ENCODE measurements at regions not wholly inside any gene's neighbourhood (a gene's known extent, or its start where the extent isn't known, plus 50 kb on each side); places are given as distances from the start of the nearest gene placed in this dataset.

DNA sequence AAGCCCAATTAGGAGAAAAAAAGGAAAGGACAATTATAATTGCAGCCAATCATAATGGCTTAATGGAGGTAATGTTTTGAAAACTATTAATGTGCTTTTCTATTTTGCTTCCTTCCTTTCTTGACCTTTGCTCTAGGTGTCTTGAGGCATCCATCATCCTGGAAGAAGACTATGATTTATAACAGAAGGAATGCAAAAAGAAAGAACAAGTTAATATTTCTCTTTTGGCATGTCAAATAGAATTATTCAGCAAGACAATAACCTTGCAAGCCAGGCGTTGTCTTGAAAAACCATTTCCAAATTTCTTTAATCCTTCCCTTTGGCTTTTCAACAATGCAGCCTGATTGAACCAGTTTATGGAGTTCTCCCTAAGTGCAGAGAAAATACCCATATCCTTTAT lies 107.7 kb upstream of the USP24 start:
- Histone ChIP-seq H3K4me1 (replicated peaks) (no peaks in the 10 kb centered on the region), H3K4me3 (no peak overlapping the region), H3K27me3 (replicated peaks; ENCODE audit: insufficient read depth) (no peaks in the 10 kb centered on the region), H3K27ac (no peak overlapping the region), H3K36me3 (no peaks in the 10 kb centered on the region), H3K9me3 (no peaks in the 10 kb centered on the region)
- TF ChIP-seq POLR2A (IDR thresholded peaks at IDR 0.05) (no peak), POLR2AphosphoS5 (IDR thresholded peaks at IDR 0.05) (no peak)
- TF ChIP-seq, protein P1, sequence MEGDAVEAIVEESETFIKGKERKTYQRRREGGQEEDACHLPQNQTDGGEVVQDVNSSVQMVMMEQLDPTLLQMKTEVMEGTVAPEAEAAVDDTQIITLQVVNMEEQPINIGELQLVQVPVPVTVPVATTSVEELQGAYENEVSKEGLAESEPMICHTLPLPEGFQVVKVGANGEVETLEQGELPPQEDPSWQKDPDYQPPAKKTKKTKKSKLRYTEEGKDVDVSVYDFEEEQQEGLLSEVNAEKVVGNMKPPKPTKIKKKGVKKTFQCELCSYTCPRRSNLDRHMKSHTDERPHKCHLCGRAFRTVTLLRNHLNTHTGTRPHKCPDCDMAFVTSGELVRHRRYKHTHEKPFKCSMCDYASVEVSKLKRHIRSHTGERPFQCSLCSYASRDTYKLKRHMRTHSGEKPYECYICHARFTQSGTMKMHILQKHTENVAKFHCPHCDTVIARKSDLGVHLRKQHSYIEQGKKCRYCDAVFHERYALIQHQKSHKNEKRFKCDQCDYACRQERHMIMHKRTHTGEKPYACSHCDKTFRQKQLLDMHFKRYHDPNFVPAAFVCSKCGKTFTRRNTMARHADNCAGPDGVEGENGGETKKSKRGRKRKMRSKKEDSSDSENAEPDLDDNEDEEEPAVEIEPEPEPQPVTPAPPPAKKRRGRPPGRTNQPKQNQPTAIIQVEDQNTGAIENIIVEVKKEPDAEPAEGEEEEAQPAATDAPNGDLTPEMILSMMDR (IDR thresholded peaks at IDR 0.05): no peak
- DNase-seq (ENCODE audit: low spot score): no peak
- 43% methylated on average over 1 of the region's 1 CpG for WGBS
- intact Hi-C loops (cut with DNase I): no loop called here

DNA sequence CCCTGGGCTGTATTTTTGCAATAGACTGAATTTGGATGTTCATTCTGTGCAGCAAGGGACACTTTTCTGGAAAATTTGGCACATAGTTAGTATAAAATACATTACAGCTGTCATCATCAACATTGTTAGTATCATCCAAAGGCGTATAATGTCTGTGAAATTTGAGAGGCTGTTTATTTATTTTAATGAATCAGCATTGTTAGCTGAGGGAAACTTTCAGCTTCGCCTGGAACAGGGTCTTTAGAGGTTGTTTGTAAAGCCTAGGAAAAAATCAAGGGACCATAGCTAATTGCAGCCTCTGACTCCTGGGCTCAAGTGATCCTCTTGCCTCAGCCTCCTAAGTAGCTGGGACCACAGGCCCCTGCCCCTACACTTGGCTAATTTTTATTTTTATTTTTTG lies 106.8 kb upstream of the USP24 start:
- Histone ChIP-seq H3K4me1 (replicated peaks) (no peaks in the 10 kb centered on the region), H3K27me3 (replicated peaks; ENCODE audit: insufficient read depth) (no peaks in the 10 kb centered on the region), H3K4me3 (no peak overlapping the region), H3K9me3 (no peaks in the 10 kb centered on the region), H3K27ac (no peak overlapping the region), H3K36me3 (no peaks in the 10 kb centered on the region)
- no peak for DNase-seq (ENCODE audit: low spot score)
- intact Hi-C loops (cut with DNase I): no loop called here
- no peak for TF ChIP-seq POLR2AphosphoS5 (IDR thresholded peaks at IDR 0.05)
- TF ChIP-seq, protein P1 (IDR thresholded peaks at IDR 0.05): no peak
- TF ChIP-seq POLR2A (IDR thresholded peaks at IDR 0.05): no peak
- 27% methylated on average over 2 of the region's 2 CpGs for WGBS

DNA sequence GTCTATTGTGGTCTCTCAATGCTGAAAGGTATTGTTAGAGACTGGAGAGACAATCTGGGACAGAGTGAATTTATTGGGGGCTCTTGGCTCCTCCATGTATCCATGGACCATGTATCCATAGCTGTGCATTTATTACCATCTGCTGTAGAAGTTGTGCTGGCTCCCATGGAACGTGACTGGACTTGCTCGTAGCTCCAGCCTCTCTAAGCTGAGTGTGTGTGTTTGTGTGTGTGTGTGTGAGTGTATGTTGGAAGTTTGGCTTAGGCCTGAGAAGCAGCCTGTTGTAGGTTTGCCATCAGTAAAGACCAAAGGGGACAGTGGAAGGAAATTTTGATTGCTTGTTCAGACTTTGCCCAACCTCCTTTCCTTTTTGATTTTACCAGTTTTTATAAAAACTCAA lies 105.7 kb upstream of the USP24 start:
- Histone ChIP-seq H3K27ac (no peak overlapping the region), H3K4me1 (replicated peaks) (no peaks in the 10 kb centered on the region), H3K9me3 (no peaks in the 10 kb centered on the region), H3K27me3 (replicated peaks; ENCODE audit: insufficient read depth) (no peaks in the 10 kb centered on the region), H3K36me3 (no peaks in the 10 kb centered on the region), H3K4me3 (no peak overlapping the region)
- TF ChIP-seq POLR2A (IDR thresholded peaks at IDR 0.05): no peak
- 65% methylated on average over 2 of the region's 2 CpGs for WGBS
- intact Hi-C loops (cut with DNase I): no loop called here
- DNase-seq (ENCODE audit: low spot score): no peak

DNA sequence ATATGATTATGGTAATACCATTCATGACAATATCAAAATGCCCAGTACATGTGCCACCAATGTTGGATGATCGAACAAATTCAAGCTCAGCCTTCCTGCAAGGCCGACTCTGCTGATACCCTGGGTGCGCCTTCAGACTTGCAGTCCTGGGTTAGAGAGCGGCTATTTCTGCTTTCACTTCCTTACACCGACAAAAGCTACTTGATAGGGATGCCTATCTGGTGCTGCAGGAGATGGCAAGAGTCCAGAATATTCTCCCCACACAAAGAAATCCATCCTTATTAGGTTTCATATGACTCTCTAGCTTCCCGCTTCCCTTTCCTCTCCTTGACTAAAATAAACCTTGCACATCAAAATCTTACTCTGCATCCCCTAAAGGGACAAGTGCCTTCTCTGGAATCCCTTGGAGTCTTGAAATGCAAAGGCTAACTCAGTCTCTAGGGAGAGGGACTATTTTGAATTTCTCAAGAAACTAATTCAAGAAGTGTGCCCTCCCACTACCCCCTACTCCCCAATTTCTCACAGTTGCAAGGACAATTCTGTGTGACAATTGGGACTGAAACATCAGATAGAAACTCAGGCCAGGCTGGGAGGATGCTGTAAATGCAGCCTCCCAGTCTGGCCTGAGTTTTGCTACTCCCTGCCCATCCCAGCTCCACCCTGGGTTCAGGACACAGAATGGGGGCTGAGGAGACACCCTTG lies 103.1 kb upstream of the USP24 start:
- H3K4me3 ChIP-seq: no peak overlapping the region
- H3K27ac ChIP-seq: no peak overlapping the region
- TF ChIP-seq, protein P1 (IDR thresholded peaks at IDR 0.05): no peak
- TF ChIP-seq POLR2AphosphoS5 (IDR thresholded peaks at IDR 0.05) (no peak), POLR2A (IDR thresholded peaks at IDR 0.05) (no peak)
- WGBS: 77% methylated on average over 6 of the region's 6 CpGs
- H3K9me3 ChIP-seq: no peaks in the 10 kb centered on the region
- intact Hi-C loops (cut with DNase I): no loop called here
- DNase-seq (ENCODE audit: low spot score): no peak
- H3K27me3 ChIP-seq (replicated peaks; ENCODE audit: insufficient read depth): no peaks in the 10 kb centered on the region
- H3K4me1 ChIP-seq (replicated peaks): no peaks in the 10 kb centered on the region
- H3K36me3 ChIP-seq: no peaks in the 10 kb centered on the region

DNA sequence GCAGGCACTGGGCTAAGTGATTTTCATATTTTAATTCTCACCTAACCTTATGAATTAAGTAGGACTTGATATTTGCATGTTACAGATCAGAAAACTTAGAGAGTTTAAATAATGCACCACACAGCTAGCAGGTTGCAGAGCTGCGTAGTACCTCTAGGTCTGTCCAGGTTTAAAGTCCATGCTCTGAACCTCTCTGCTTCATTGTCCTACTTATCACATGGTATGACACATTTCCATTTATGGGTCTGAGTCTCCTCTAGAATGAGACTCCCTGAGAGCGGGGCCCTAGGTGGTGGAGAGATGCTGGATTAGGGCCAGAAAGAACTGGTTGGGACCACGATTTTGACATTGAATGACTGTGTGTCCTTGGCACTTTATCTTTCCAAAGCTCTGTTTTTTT lies 102.5 kb upstream of the USP24 start:
- TF ChIP-seq, protein P1 (IDR thresholded peaks at IDR 0.05): no peak
- no peak for TF ChIP-seq POLR2A (IDR thresholded peaks at IDR 0.05)
- no peak for TF ChIP-seq POLR2AphosphoS5 (IDR thresholded peaks at IDR 0.05)
- intact Hi-C loops (cut with DNase I): no loop called here
- Histone ChIP-seq H3K4me1 (replicated peaks) (no peaks in the 10 kb centered on the region), H3K9me3 (no peaks in the 10 kb centered on the region), H3K4me3 (no peak overlapping the region), H3K27me3 (replicated peaks; ENCODE audit: insufficient read depth) (no peaks in the 10 kb centered on the region), H3K27ac (no peak overlapping the region), H3K36me3 (no peaks in the 10 kb centered on the region)
- 76% methylated on average over 3 of the region's 3 CpGs for WGBS
- no peak for DNase-seq (ENCODE audit: low spot score)

All from prostate gland (tissue), 2 donors.